ENCODE measurements at regions not wholly inside any gene's neighbourhood (a gene's known extent, or its start where the extent isn't known, plus 50 kb on each side); places are given as distances from the start of the nearest gene placed in this dataset.

DNA sequence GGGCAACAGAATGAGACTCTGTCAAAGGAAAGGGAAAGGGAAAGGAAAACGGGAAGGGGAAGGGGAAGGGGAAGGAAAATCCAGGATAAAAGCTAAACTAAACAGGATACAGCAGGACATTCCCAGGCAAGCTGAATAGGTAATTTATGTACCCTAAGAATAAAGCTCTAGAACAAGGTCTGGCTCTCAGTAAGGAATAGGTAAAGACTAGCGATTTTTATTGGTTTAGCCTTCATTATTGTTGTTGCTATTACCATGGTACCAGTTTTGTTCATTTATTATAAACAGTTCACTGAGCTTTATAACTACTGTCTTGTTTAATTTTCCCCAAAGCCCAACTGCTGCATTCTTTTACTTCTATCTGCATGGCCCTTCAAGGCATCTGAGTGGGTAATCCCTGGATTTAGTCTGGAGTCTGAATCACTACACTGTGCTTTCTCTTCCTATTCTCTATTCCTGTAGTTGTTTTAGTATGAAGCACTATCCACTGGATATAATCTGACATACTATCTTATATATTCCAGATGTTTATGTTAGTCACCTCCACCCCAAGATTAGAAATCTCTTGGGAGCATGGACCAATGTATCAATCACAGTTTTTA lies 127.1 kb upstream of the TANK start:
- Mint-ChIP-seq H3K4me1 (peaks cover 5% of the 10 kb centered on the region), H3K36me3 (no peaks in the 10 kb centered on the region), H3K27me3 (peaks cover 7% of the 10 kb centered on the region), H3K27ac (no peak overlapping the region), H3K4me3 (no peak overlapping the region), H3K9me3 (peaks cover 8% of the 10 kb centered on the region)
- CTCF ChIA-PET = no interaction called here
- DNase-seq = no peak

DNA sequence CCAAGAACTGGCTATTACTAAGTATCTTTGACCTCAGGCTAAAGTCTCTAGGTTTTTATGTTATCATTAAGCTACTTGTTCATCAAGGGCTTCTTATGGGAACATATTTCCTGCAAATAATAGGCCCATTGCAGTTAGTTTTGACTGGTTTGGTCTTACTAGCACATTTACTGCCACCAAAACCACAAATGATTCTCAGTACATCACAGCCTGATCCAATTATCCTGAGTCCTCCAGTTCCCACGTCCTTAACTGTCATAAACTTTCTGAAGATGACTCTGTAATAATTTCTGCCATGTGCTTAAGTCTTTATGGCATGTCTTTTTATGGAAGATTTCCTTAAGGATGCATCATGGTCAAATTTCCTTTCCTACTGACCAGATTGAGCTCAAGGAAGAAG lies 123.3 kb upstream of the TANK start:
- H3K27me3 Mint-ChIP-seq = peaks cover 7% of the 10 kb centered on the region
- no peaks in the 10 kb centered on the region for H3K4me1 Mint-ChIP-seq
- H3K27ac Mint-ChIP-seq = no peak overlapping the region
- DNase-seq = no peak
- CTCF ChIA-PET = no interaction called here
- no peaks in the 10 kb centered on the region for H3K36me3 Mint-ChIP-seq
- H3K9me3 Mint-ChIP-seq = no peaks in the 10 kb centered on the region
- H3K4me3 Mint-ChIP-seq = no peak overlapping the region

DNA sequence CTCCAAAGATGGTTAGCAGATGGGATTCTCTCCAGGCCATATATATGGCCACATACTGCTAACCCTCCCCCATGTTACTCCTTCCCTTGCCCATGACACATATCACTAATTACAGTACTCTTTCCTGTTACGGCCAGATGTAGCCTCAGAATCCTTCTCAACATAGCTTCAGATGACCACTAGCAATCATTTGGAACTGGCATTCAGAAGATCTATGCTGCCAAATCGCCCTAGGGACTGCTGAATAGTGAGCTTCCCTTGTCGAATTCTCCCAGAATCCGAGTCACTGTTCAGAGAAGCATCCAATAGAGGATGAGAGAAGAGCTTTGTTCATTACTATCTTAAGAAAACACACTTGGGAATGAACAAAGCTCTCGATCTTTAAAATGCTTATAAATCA lies 121.2 kb upstream of the TANK start:
- no peaks in the 10 kb centered on the region for H3K36me3 Mint-ChIP-seq
- no peak for DNase-seq
- CTCF ChIA-PET = interaction anchor here (1.5 kb wide), 1 partner anchor 24 kb away, joined by 5 read pairs; no protein-coding TSS in a partner anchor

DNA sequence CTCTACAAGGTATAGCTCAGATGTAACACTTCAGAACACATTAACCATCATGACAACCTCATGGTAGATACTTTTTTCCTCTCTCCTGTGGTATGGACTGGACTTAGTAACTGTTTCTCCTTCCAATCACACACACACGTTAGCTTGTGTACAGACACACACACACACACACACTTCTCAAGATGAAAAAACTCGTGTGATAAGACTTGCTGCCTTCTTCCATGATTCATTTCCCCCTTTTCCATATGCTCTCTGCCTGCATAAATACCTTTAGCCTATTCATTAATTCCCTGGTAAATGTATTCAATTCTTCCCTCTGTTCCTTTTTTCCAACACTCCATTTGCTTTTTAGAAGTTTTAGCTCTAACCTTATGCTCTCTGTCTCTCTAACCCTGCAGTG lies 118.9 kb upstream of the TANK start:
- H3K4me1 Mint-ChIP-seq = no peaks in the 10 kb centered on the region
- no peaks in the 10 kb centered on the region for H3K9me3 Mint-ChIP-seq
- no peak for DNase-seq
- no peaks in the 10 kb centered on the region for H3K36me3 Mint-ChIP-seq
- no peak overlapping the region for H3K4me3 Mint-ChIP-seq
- CTCF ChIA-PET = interaction anchor here (2.2 kb wide), 1 partner anchor 22 kb away, joined by 8 read pairs; no protein-coding TSS in a partner anchor
- H3K27me3 Mint-ChIP-seq = peaks cover 7% of the 10 kb centered on the region
- no peak overlapping the region for H3K27ac Mint-ChIP-seq

More for the DNA sequence above, 121.2 kb upstream of the TANK start:
- Mint-ChIP-seq H3K4me3 (no peak overlapping the region), H3K4me1 (no peaks in the 10 kb centered on the region), H3K9me3 (no peaks in the 10 kb centered on the region), H3K27me3 (peaks cover 3% of the 10 kb centered on the region), H3K27ac (no peak overlapping the region)

DNA sequence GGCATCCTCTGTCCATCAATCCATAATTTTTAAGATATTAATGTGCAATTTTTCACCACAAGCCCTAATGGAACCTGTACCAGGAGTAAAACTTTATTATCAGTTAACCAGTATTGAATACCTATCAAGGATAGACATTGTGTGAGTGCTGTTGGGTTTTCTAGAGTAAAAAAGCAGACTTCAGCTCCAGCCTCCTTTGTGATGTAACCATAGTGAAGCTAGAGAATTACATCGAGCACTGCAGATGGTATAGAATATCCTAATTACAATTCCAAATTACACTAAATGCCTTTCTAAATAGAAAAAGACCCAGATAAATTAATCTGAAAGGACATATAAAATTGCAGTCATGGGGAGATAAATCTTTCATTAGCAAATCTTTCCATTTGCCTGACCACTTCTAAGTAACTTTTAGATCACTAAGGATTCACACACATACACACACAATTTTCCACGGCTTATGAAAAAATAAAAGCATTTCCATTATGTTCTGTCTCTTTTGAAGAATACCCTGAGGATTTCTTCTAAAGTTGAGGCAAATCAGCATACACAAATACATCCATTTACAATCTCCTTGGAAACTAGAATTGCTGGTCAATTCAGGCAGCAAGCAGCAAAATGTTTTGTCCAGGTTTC lies 117.1 kb upstream of the TANK start:
- DNase-seq = no peak
- Mint-ChIP-seq H3K27me3 (peaks cover 12% of the 10 kb centered on the region), H3K4me3 (no peak overlapping the region), H3K9me3 (no peaks in the 10 kb centered on the region), H3K27ac (no peak overlapping the region), H3K4me1 (no peaks in the 10 kb centered on the region), H3K36me3 (no peaks in the 10 kb centered on the region)
- CTCF ChIA-PET = interaction anchor here (2.2 kb wide), 1 partner anchor 21 kb away, joined by 8 read pairs; no protein-coding TSS in a partner anchor

DNA sequence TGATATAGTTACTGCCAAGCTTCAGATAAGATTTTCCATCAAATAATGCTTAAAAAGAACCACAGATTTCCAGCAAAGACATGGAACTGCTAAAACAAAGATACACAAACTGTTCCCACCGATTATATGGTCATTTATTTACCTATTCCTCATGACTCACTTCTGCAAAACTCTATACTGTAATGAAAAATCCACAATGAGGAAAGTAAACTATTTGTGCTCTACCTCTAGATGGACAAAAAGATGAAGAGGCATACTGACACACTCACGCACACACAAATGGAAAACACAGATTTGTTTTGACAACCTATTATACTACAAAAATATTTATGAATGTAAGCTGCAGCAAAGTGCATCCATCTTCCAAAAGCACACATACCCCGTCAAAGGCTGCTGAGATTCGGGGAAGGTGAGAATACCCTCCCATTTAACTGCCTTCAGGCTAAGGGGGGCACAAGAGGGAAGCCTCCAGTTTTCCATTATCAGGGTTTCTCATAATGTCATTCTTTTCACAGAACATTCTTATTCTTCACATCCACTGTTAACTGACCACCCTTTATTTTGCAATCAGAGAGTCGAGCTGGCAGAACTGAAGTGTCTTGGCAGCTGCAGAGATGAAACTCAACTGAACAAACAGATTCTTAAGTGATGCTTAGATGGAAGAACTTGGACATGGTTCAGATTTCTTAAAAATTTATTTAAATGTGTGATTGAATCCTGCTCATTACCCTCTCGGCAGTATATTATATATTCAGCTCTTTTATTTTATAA lies 115.9 kb upstream of the TANK start:
- no peak for DNase-seq
- no peaks in the 10 kb centered on the region for H3K4me1 Mint-ChIP-seq
- CTCF ChIA-PET = no interaction called here

DNA sequence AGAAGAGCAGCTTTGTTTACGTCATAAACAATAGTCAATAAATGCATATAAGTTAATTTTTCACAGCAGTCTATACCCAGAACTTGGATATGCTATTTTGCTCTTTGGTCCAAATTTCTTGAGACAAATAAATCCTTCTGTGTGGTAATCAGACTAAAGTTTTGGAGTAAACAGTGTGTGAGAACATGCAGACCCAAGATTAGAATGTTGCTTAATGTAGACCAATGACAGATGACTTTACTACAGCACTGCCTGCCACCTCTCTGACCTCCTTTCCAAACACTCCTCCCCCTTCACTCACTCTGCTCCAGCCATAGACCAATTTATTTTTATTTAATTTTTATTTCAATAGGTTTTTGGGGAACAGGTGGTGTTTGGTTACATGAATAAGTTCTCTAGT lies 115.3 kb upstream of the TANK start:
- H3K9me3 Mint-ChIP-seq = no peaks in the 10 kb centered on the region
- CTCF ChIA-PET = no interaction called here

More for the DNA sequence above, 115.9 kb upstream of the TANK start:
- Mint-ChIP-seq H3K27ac (no peak overlapping the region), H3K9me3 (no peaks in the 10 kb centered on the region), H3K27me3 (peaks cover 12% of the 10 kb centered on the region), H3K36me3 (no peaks in the 10 kb centered on the region), H3K4me3 (no peak overlapping the region)

DNA sequence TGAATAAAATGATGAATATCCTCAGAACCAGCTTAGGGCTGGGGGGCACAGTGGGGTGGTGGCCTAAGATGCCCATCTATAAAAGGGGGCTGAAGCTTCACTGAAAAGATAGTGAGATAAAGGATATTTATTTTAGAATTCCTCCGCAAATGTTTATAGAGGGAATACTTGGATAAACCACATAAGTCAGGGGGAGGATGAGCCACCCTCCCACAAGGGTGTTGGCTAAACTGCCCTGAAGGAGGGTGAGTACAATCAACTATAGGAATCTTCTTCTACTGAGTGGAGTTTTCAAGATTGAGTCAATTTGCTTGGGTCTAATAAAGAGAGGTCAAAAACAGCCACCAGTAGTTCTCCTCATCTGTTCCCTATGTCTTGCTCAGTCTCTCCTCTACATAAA lies 114.5 kb upstream of the TANK start:
- no peaks in the 10 kb centered on the region for H3K36me3 Mint-ChIP-seq
- H3K27ac Mint-ChIP-seq = no peak overlapping the region
- H3K27me3 Mint-ChIP-seq = peaks cover 25% of the 10 kb centered on the region
- no peak overlapping the region for H3K4me3 Mint-ChIP-seq
- no peaks in the 10 kb centered on the region for H3K9me3 Mint-ChIP-seq
- DNase-seq = no peak
- CTCF ChIA-PET = no interaction called here
- no peaks in the 10 kb centered on the region for H3K4me1 Mint-ChIP-seq

More for the DNA sequence above, 115.3 kb upstream of the TANK start:
- Mint-ChIP-seq H3K4me1 (no peaks in the 10 kb centered on the region), H3K27ac (no peak overlapping the region), H3K27me3 (peaks cover 18% of the 10 kb centered on the region), H3K4me3 (no peak overlapping the region), H3K36me3 (no peaks in the 10 kb centered on the region)
- no peak for DNase-seq

DNA sequence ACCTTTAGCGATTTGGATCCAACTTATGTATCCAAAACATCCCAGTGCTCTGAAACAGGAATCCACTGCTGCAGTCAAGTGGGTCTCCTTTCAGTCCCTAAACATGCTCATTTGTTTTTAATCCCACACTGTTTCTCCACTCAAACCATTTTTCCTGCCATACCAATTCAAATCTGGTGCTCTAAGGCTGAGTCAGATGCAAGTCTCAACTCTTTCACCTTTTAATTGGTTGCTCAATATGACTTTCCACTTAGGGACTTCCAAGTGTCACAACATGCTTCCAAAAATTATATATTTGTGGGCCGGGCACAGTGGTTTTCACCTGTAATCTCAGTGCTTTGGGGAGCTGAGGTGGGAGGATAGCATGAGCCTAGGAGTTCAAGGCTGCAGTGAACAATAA lies 113.4 kb upstream of the TANK start:
- H3K4me1 Mint-ChIP-seq = no peaks in the 10 kb centered on the region
- no peak for DNase-seq
- no peak overlapping the region for H3K27ac Mint-ChIP-seq
- CTCF ChIA-PET = interaction anchor here (1.3 kb wide), 1 partner anchor 17 kb away, joined by 4 read pairs; no protein-coding TSS in a partner anchor
- no peaks in the 10 kb centered on the region for H3K36me3 Mint-ChIP-seq
- H3K9me3 Mint-ChIP-seq = no peaks in the 10 kb centered on the region
- H3K4me3 Mint-ChIP-seq = no peak overlapping the region
- H3K27me3 Mint-ChIP-seq = peaks cover 35% of the 10 kb centered on the region

DNA sequence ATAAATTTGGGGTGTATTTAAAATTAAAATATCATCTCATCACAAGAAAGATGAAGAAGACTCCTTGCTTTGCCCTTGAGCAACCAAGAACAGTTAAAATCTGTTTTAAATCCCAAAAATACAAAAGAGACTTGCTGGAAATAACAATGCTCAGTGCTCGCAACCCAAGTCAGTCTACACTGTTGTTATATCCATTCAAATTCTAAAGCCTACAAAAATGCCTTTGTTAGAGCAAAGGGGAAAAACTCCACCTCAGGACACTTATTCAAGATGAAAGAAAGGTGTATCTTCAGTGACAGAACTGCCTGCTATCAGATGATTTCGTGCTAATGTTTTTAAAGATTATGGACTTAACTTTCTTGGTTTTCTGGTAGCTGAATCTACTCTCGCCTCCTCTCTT lies 111.9 kb upstream of the TANK start:
- Mint-ChIP-seq H3K36me3 (no peaks in the 10 kb centered on the region), H3K4me1 (no peaks in the 10 kb centered on the region), H3K27me3 (peaks cover 39% of the 10 kb centered on the region), H3K27ac (no peak overlapping the region), H3K9me3 (no peaks in the 10 kb centered on the region), H3K4me3 (no peak overlapping the region)
- CTCF ChIA-PET = no interaction called here
- DNase-seq = no peak

DNA sequence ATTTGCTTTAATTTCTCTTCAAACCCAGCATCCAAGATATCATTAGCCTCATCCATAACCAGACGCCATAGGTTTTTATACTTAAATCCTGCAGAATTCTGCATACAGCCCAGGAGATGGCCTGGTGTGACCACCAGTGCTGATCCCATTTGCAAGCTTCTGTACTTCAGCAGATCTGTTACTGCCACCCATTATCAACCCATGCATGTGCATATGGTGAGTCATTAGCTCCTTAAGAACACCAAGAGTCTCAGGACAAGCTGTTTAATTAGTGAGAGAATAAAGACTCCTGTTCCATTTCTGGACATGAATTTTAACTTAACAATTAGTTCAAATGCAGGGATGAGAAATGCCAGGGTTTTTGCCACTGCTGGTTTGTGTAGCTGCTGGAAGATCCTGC lies 110.7 kb upstream of the TANK start:
- H3K9me3 Mint-ChIP-seq = no peaks in the 10 kb centered on the region
- H3K4me1 Mint-ChIP-seq = no peaks in the 10 kb centered on the region
- H3K4me3 Mint-ChIP-seq = no peak overlapping the region
- DNase-seq = no peak
- no peak overlapping the region for H3K27ac Mint-ChIP-seq
- peaks cover 39% of the 10 kb centered on the region for H3K27me3 Mint-ChIP-seq
- no peaks in the 10 kb centered on the region for H3K36me3 Mint-ChIP-seq
- CTCF ChIA-PET = interaction anchor here (1.0 kb wide), 1 partner anchor 14 kb away, joined by 3 read pairs; no protein-coding TSS in a partner anchor

DNA sequence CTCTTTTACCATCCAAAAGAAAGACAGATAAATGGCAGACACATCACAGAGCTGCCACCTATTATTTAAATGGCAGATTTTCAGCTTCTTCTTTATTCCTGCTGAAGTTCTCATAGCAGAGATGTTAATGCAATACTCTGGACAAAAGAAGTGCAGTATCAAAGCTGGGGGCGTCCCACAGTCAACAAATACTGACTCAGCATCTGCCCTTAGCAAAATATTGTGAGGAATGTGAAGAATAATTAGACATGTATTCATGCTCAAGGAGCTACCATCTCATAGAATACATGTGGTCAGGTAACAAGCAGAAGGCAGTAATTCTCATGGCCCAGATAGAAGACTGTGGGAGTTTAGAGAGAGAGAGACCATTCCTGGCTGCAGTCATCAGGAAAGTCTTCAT lies 108.0 kb upstream of the TANK start:
- no peaks in the 10 kb centered on the region for H3K9me3 Mint-ChIP-seq
- peaks cover 28% of the 10 kb centered on the region for H3K27me3 Mint-ChIP-seq
- no peak overlapping the region for H3K27ac Mint-ChIP-seq
- CTCF ChIA-PET = interaction anchor here (1.9 kb wide), 1 partner anchor 11 kb away, joined by 9 read pairs; no protein-coding TSS in a partner anchor
- DNase-seq = no peak
- H3K36me3 Mint-ChIP-seq = no peaks in the 10 kb centered on the region
- H3K4me1 Mint-ChIP-seq = no peaks in the 10 kb centered on the region
- H3K4me3 Mint-ChIP-seq = no peak overlapping the region

DNA sequence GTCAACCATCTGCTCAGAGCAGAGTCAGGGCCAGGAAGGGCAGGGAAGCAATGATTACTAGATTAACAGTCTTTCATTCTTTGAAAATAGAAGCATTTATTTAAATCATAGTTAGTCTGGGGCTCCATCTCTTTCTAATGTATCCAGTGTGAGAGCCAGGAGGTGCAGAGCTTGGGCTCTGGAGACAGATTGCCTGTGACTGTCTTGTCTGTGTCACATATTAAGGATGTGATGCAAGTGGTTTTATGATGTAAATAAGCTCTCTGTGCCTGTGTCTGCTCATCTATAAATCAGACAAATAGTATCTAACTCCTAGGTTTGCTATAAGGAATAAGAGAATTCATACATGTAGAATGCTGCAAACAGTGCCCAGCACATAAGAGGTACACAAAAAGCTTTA lies 104.9 kb upstream of the TANK start:
- no peak for DNase-seq
- Mint-ChIP-seq H3K9me3 (no peaks in the 10 kb centered on the region), H3K36me3 (no peaks in the 10 kb centered on the region), H3K27ac (no peak overlapping the region), H3K27me3 (peaks cover 23% of the 10 kb centered on the region), H3K4me3 (no peak overlapping the region), H3K4me1 (no peaks in the 10 kb centered on the region)
- CTCF ChIA-PET = interaction anchor here (3.0 kb wide), 1 partner anchor 8 kb away, joined by 12 read pairs; no protein-coding TSS in a partner anchor

DNA sequence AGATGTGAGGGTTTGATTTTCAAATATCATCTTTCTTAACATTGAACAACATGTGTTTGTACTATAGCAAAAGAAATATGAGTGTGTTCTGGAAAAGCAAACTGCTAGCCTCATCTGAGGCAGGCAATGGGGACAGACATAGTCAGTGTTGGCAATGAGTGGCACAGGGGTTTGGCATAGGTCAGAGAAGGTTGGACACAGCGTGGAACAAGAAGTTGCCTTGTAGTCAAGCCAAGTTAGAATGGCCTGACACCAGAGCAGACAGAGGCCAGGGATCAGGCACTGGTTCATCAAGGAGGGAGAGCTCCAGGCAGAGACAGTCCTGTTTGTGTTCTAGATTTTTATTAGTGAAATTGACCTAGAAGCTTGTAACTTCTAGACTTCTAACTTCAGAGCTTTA lies 100.8 kb upstream of the TANK start:
- H3K4me3 Mint-ChIP-seq = no peak overlapping the region
- DNase-seq = no peak
- H3K4me1 Mint-ChIP-seq = peaks cover 5% of the 10 kb centered on the region
- CTCF ChIA-PET = interaction anchor here (0.6 to 0.7 kb wide), 2 partner anchors 63 to 808 kb away, joined by 3 to 4 read pairs; no protein-coding TSS in a partner anchor
- peaks cover 8% of the 10 kb centered on the region for H3K27me3 Mint-ChIP-seq
- H3K27ac Mint-ChIP-seq = no peak overlapping the region
- no peaks in the 10 kb centered on the region for H3K9me3 Mint-ChIP-seq
- no peaks in the 10 kb centered on the region for H3K36me3 Mint-ChIP-seq

All from activated naive CD4-positive, alpha-beta T cell treated with anti-CD3 and anti-CD28 coated beads, Interleukin-2, amount 10 ng/mL, durations not matched to agents 7 days and 5 days (primary cell).